ENCODE measurements at regions not wholly inside any gene's neighbourhood (a gene's known extent, or its start where the extent isn't known, plus 50 kb on each side); places are given as distances from the start of the nearest gene placed in this dataset.
A peak's percentile ranks its signal among the peaks of the same experiment; 100 is the strongest.

- TF ChIP-seq, protein P1, sequence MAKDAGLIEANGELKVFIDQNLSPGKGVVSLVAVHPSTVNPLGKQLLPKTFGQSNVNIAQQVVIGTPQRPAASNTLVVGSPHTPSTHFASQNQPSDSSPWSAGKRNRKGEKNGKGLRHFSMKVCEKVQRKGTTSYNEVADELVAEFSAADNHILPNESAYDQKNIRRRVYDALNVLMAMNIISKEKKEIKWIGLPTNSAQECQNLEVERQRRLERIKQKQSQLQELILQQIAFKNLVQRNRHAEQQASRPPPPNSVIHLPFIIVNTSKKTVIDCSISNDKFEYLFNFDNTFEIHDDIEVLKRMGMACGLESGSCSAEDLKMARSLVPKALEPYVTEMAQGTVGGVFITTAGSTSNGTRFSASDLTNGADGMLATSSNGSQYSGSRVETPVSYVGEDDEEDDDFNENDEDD (CRISPR knock-in tag; IDR thresholded peaks at IDR 0.05; ENCODE audit: borderline replicate concordance), result no peak
- TF ChIP-seq HIC2 (CRISPR knock-in tag; IDR thresholded peaks at IDR 0.05; ENCODE audit: low read depth) (no peak), ZNF501 (CRISPR knock-in tag; IDR thresholded peaks at IDR 0.05) (no peak), ZNF276 (CRISPR knock-in tag; IDR thresholded peaks at IDR 0.05; ENCODE audit: low read depth) (no peak), ZNF569 (CRISPR knock-in tag; IDR thresholded peaks at IDR 0.05; ENCODE audit: borderline replicate concordance) (no peak), KMT2B (CRISPR knock-in tag; IDR thresholded peaks at IDR 0.05) (no peak), HMG20A (CRISPR knock-in tag; IDR thresholded peaks at IDR 0.05; ENCODE audit: borderline replicate concordance) (peak; percentile 79; the same call in 1 of the 2 replicates), GMEB1 (CRISPR knock-in tag; IDR thresholded peaks at IDR 0.05; ENCODE audit: borderline replicate concordance) (no peak), RXRA (CRISPR knock-in tag; IDR thresholded peaks at IDR 0.05) (no peak), ZNF468 (CRISPR knock-in tag; IDR thresholded peaks at IDR 0.05) (no peak), TEAD3 (CRISPR knock-in tag; optimal IDR thresholded peaks at IDR 0.05; ENCODE audit: borderline replicate concordance) (peak; percentile 59), GATA4 (IDR thresholded peaks at IDR 0.05; ENCODE audit: borderline replicate concordance, low read depth) (no peak), NFE2L2 (IDR thresholded peaks at IDR 0.05; ENCODE audit: low read length) (no peak), ZNF337 (CRISPR knock-in tag; IDR thresholded peaks at IDR 0.05; ENCODE audit: borderline replicate concordance, low read depth) (no peak), ZXDC (CRISPR knock-in tag; IDR thresholded peaks at IDR 0.05) (no peak), ZNF33A (CRISPR knock-in tag; IDR thresholded peaks at IDR 0.05; ENCODE audit: borderline replicate concordance) (no peak)
- TF ChIP-seq, protein P2, sequence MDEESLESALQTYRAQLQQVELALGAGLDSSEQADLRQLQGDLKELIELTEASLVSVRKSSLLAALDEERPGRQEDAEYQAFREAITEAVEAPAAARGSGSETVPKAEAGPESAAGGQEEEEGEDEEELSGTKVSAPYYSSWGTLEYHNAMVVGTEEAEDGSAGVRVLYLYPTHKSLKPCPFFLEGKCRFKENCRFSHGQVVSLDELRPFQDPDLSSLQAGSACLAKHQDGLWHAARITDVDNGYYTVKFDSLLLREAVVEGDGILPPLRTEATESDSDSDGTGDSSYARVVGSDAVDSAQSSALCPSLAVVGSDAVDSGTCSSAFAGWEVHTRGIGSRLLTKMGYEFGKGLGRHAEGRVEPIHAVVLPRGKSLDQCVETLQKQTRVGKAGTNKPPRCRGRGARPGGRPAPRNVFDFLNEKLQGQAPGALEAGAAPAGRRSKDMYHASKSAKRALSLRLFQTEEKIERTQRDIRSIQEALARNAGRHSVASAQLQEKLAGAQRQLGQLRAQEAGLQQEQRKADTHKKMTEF (CRISPR knock-in tag; IDR thresholded peaks at IDR 0.05), result peak; percentile 56; the same call in 1 of the 2 replicates
- TF ChIP-seq, protein P3, sequence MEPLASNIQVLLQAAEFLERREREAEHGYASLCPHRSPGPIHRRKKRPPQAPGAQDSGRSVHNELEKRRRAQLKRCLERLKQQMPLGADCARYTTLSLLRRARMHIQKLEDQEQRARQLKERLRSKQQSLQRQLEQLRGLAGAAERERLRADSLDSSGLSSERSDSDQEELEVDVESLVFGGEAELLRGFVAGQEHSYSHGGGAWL (CRISPR knock-in tag; IDR thresholded peaks at IDR 0.05), result no peak
These were observed 131.8 kb downstream of the FOXA2 start (continued) for GRCh38 chr20:22452442-22453011.

All from HepG2 (cell line).